Hepatocyte (in vitro differentiated cells): ENCODE measurements at regions not wholly inside any gene's neighbourhood (a gene's known extent, or its start where the extent isn't known, plus 50 kb on each side); places are given as distances from the start of the nearest gene placed in this dataset.

Source experiments
- EZH2 ChIP-seq: fragments of 200-600 bp; sonication (generic); IDR thresholded peaks from 2 replicates; pipeline ENCODE4 v1.6.1; 2016; ENCODE audit warnings: antibody characterized with exemption, mild to moderate bottlenecking, borderline replicate concordance
- TF ChIP-seq, protein P1 (sequence below): fragments of 200-600 bp; sonication (generic); IDR thresholded peaks from 2 replicates; pipeline ENCODE4 v1.5.1; 2016; ENCODE audit warnings: antibody characterized with exemption, mild to moderate bottlenecking; ENCODE audit not compliant: poor library complexity

DNA sequence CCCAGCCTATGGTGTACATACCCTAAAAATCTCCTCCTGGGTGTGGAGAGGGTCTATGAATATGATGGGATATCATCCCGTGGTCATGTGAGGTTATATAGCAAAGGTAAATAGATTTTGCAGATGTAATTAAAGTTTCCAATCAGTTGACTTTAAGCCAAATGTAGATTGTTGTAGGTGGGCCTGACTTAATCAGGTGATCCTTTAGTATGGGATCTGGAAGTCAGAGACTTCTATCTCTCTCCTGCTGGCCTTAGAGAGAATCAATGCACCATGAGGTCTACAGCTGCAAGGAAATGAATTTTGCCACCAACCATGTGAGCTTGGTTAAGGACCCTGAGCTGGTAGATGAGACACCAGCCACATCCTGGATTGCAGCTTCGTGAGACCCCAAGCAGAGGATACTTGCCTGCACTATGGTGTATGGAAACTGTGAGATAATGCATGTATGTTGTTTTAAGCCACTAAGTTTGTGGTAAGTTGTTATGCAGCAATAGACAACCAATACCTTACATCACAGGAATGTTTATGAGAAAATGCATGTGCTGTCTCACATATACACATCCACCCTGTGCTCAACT, 137.1 kb upstream of the SLC6A11 start:
- TF ChIP-seq EZH2 = no peak
- TF ChIP-seq, protein P1, sequence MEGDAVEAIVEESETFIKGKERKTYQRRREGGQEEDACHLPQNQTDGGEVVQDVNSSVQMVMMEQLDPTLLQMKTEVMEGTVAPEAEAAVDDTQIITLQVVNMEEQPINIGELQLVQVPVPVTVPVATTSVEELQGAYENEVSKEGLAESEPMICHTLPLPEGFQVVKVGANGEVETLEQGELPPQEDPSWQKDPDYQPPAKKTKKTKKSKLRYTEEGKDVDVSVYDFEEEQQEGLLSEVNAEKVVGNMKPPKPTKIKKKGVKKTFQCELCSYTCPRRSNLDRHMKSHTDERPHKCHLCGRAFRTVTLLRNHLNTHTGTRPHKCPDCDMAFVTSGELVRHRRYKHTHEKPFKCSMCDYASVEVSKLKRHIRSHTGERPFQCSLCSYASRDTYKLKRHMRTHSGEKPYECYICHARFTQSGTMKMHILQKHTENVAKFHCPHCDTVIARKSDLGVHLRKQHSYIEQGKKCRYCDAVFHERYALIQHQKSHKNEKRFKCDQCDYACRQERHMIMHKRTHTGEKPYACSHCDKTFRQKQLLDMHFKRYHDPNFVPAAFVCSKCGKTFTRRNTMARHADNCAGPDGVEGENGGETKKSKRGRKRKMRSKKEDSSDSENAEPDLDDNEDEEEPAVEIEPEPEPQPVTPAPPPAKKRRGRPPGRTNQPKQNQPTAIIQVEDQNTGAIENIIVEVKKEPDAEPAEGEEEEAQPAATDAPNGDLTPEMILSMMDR = no peak
